DOHH2 (cell line): ENCODE measurements at regions not wholly inside any gene's neighbourhood (a gene's known extent, or its start where the extent isn't known, plus 50 kb on each side); places are given as distances from the start of the nearest gene placed in this dataset.

Source experiments
- H3F3A ChIP-seq: fragments of 200-600 bp; sonication (generic), shearing (Covaris generic); 2 replicates; pipeline ENCODE4 v1.6.0; 2016; ENCODE audit warnings: antibody characterized with exemption, mild to moderate bottlenecking; ENCODE audit not compliant: control insufficient read depth, insufficient read depth
- H3K27ac ChIP-seq: fragments of 200-600 bp; sonication (generic); 2 replicates; pipeline ENCODE4 v1.5.1; 2014; ENCODE audit warnings: low read depth, mild to moderate bottlenecking, low read length, moderate library complexity
- H3K27me3 ChIP-seq: fragments of 200-600 bp; sonication (generic); 2 replicates; pipeline ENCODE4 v1.6.1; 2014; ENCODE audit warnings: mild to moderate bottlenecking, low read length, mixed read lengths; ENCODE audit not compliant: control insufficient read depth
- H3K36me3 ChIP-seq: fragments of 200-600 bp; sonication (generic); 2 replicates; pipeline ENCODE4 v1.6.1; 2014; ENCODE audit warnings: mild to moderate bottlenecking, low read length, moderate library complexity, mixed read lengths; ENCODE audit not compliant: control insufficient read depth
- H3K4me1 ChIP-seq: fragments of 200-600 bp; sonication (generic); 2 replicates; pipeline ENCODE4 v1.6.1; 2014; ENCODE audit warnings: mild to moderate bottlenecking, low read length, mixed read lengths; ENCODE audit not compliant: control insufficient read depth
- H3K4me2 ChIP-seq: fragments of 200-600 bp; sonication (generic); 2 replicates; pipeline ENCODE4 v1.6.0; 2014; ENCODE audit warnings: mild to moderate bottlenecking, low read length, moderate library complexity
- H3K4me3 ChIP-seq: fragments of 200-600 bp; sonication (generic); 2 replicates; pipeline ENCODE4 v1.5.1; 2014; ENCODE audit warnings: mild to moderate bottlenecking, low read length, mixed read lengths
- H3K79me2 ChIP-seq: fragments of 200-600 bp; sonication (generic); 2 replicates; pipeline ENCODE4 v1.6.1; 2014; ENCODE audit warnings: mild to moderate bottlenecking, low read length, mixed read lengths; ENCODE audit not compliant: control insufficient read depth
- H3K9me2 ChIP-seq: fragments of 200-600 bp; sonication (generic); replicated peaks from 2 replicates; pipeline ENCODE4 v1.6.1; 2014; ENCODE audit warnings: mild to moderate bottlenecking, low read length, mixed read lengths; ENCODE audit not compliant: control insufficient read depth
- H3K9me3 ChIP-seq: fragments of 200-600 bp; sonication (generic); 2 replicates; pipeline ENCODE4 v1.6.1; 2014; ENCODE audit warnings: antibody characterized with exemption, low read length, mixed read lengths; ENCODE audit not compliant: control insufficient read depth, insufficient read depth
- H4K20me1 ChIP-seq: fragments of 200-600 bp; sonication (generic); 2 replicates; pipeline ENCODE4 v1.6.0; 2014; ENCODE audit warnings: low read depth, mild to moderate bottlenecking, antibody characterized with exemption, low read length, moderate library complexity; ENCODE audit not compliant: control insufficient read depth, insufficient read depth
- EZH2phosphoT487 ChIP-seq: fragments of 200-600 bp; sonication (generic); IDR thresholded peaks from 2 replicates; pipeline ENCODE4 v1.6.1; 2017; ENCODE audit warnings: borderline replicate concordance, mild to moderate bottlenecking, antibody characterized with exemption, low read length, moderate library complexity, mixed read lengths
- TF ChIP-seq, protein P1 (sequence below): fragments of 200-600 bp; sonication (generic); IDR thresholded peaks from one replicate; pipeline ENCODE4 v1.5.1; 2014; ENCODE audit warnings: antibody characterized with exemption, mild to moderate bottlenecking, low read depth, low read length; ENCODE audit not compliant: poor library complexity, severe bottlenecking

DNA sequence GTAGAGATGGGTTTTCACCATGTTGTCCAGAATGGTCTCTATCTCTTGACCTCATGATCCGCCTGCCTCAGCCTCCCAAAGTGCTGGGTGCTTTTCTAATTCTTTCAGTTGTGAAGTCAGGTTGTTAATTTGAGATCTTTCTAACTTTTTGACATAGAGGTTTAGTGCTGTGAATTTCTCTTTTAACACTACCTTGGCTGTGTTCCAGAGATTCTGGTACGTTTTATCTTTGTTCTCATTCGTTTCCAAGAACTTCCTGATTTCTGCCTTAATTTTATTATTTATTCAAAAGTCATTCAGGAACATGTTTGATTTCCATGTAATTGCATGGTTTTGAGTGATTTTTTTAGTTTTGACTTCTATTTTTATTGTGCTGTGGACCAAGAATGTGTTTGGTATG, 63.5 kb upstream of the CCDC54 start:
- no peaks in the 10 kb centered on the region for H3K36me3 ChIP-seq
- no peaks in the 10 kb centered on the region for H3F3A ChIP-seq
- no peak for TF ChIP-seq EZH2phosphoT487
- TF ChIP-seq, protein P1, sequence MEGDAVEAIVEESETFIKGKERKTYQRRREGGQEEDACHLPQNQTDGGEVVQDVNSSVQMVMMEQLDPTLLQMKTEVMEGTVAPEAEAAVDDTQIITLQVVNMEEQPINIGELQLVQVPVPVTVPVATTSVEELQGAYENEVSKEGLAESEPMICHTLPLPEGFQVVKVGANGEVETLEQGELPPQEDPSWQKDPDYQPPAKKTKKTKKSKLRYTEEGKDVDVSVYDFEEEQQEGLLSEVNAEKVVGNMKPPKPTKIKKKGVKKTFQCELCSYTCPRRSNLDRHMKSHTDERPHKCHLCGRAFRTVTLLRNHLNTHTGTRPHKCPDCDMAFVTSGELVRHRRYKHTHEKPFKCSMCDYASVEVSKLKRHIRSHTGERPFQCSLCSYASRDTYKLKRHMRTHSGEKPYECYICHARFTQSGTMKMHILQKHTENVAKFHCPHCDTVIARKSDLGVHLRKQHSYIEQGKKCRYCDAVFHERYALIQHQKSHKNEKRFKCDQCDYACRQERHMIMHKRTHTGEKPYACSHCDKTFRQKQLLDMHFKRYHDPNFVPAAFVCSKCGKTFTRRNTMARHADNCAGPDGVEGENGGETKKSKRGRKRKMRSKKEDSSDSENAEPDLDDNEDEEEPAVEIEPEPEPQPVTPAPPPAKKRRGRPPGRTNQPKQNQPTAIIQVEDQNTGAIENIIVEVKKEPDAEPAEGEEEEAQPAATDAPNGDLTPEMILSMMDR, result no peak
- H3K4me2 ChIP-seq, result no peak overlapping the region
- H3K9me2 ChIP-seq, result no peaks in the 10 kb centered on the region
- no peaks in the 10 kb centered on the region for H3K9me3 ChIP-seq
- H3K4me3 ChIP-seq, result no peak overlapping the region
- no peaks in the 10 kb centered on the region for H4K20me1 ChIP-seq
- no peaks in the 10 kb centered on the region for H3K4me1 ChIP-seq
- no peak overlapping the region for H3K27ac ChIP-seq
- H3K79me2 ChIP-seq, result no peaks in the 10 kb centered on the region
- H3K27me3 ChIP-seq, result no peaks in the 10 kb centered on the region; the same call in 1 of the 2 replicates

DNA sequence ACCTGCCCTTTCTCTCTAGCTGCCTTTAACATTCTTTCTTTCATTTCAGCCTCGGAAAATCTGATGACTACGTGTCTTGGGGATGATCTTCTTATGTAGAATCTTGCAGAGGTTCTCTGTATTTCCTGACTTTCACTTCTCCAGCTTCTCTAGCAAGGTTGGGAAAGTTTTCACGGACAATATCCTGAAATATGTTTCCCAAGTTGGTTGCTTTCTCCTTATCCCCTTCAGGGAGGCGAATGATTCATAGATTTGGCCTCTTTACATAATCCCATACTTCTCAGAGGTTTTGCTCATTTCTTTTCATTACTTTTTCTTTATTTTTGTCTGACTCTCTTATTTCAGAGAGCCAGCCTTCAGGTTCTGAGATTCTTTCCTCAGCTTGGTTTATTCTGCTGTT, 62.1 kb upstream of the CCDC54 start:
- Histone ChIP-seq H3F3A (no peaks in the 10 kb centered on the region), H3K4me2 (no peak overlapping the region), H3K4me3 (no peak overlapping the region)

GRCh38 chr3:107323723-107324122, 53.5 kb upstream of the CCDC54 start:
- Histone ChIP-seq H3K27me3 (no peaks in the 10 kb centered on the region), H3K9me3 (no peaks in the 10 kb centered on the region), H3K4me1 (peaks cover 11% of the 10 kb centered on the region), H3K4me2 (peak overlapping the region; percentile 37), H4K20me1 (no peaks in the 10 kb centered on the region), H3K79me2 (no peaks in the 10 kb centered on the region), H3K4me3 (no peak overlapping the region; the same call in 1 of the 2 replicates), H3K27ac (no peak overlapping the region), H3K9me2 (no peaks in the 10 kb centered on the region), H3F3A (no peaks in the 10 kb centered on the region), H3K36me3 (no peaks in the 10 kb centered on the region)
- TF ChIP-seq EZH2phosphoT487, result no peak
- TF ChIP-seq, protein P1, result no peak

More for the DNA sequence above, 62.1 kb upstream of the CCDC54 start:
- Histone ChIP-seq H3K27ac (no peak overlapping the region), H3K27me3 (no peaks in the 10 kb centered on the region), H3K9me3 (no peaks in the 10 kb centered on the region), H3K36me3 (no peaks in the 10 kb centered on the region), H3K79me2 (no peaks in the 10 kb centered on the region), H4K20me1 (no peaks in the 10 kb centered on the region), H3K4me1 (no peaks in the 10 kb centered on the region), H3K9me2 (no peaks in the 10 kb centered on the region)
- TF ChIP-seq, protein P1, result no peak
- TF ChIP-seq EZH2phosphoT487, result no peak
